ENCODE measurements at regions not wholly inside any gene's neighbourhood (a gene's known extent, or its start where the extent isn't known, plus 50 kb on each side); places are given as distances from the start of the nearest gene placed in this dataset.

GRCh38 chr11:116613206-116613875 lies 159.4 kb downstream of the BUD13 start:
- Histone ChIP-seq H3K9me3 (ENCODE audit: control insufficient read depth, low read depth, low read length) (no peaks in the 10 kb centered on the region), H3K4me3 (ENCODE audit: low read length) (no peak overlapping the region), H3K36me3 (ENCODE audit: control insufficient read depth, insufficient read depth, low read length) (no peaks in the 10 kb centered on the region), H3K27ac (ENCODE audit: low read length) (no peak overlapping the region), H3K4me1 (ENCODE audit: control insufficient read depth, insufficient read depth, low read length) (no peaks in the 10 kb centered on the region), H3K27me3 (ENCODE audit: control insufficient read depth, insufficient read depth, low read length) (peaks cover 18% of the 10 kb centered on the region)
- 100% methylated on average over 1 of the region's 27 CpGs for WGBS (ENCODE audit: insufficient coverage, low lambda C conversion rate)
- DNase-seq = no peak

GRCh38 chr11:116611998-116612620 lies 160.7 kb downstream of the BUD13 start:
- no CpG with 5 or more reads among the region's 4 CpGs for WGBS (ENCODE audit: insufficient coverage, low lambda C conversion rate)
- no peaks in the 10 kb centered on the region for H3K9me3 ChIP-seq (ENCODE audit: control insufficient read depth, low read depth, low read length)
- H3K27ac ChIP-seq (ENCODE audit: low read length) = no peak overlapping the region
- no peaks in the 10 kb centered on the region for H3K4me1 ChIP-seq (ENCODE audit: control insufficient read depth, insufficient read depth, low read length)
- no peak for DNase-seq
- peaks cover 18% of the 10 kb centered on the region for H3K27me3 ChIP-seq (ENCODE audit: control insufficient read depth, insufficient read depth, low read length)
- no peaks in the 10 kb centered on the region for H3K36me3 ChIP-seq (ENCODE audit: control insufficient read depth, insufficient read depth, low read length)
- H3K4me3 ChIP-seq (ENCODE audit: low read length) = no peak overlapping the region

GRCh38 chr11:116610190-116610589 lies 162.6 kb downstream of the BUD13 start:
- no peak for DNase-seq
- WGBS (ENCODE audit: insufficient coverage, low lambda C conversion rate) = no CpG with 5 or more reads among the region's 7 CpGs

GRCh38 chr11:116607027-116607426 lies 165.8 kb downstream of the BUD13 start:
- Histone ChIP-seq H3K27ac (ENCODE audit: low read length) (no peak overlapping the region), H3K9me3 (ENCODE audit: control insufficient read depth, low read depth, low read length) (no peaks in the 10 kb centered on the region), H3K36me3 (ENCODE audit: control insufficient read depth, insufficient read depth, low read length) (no peaks in the 10 kb centered on the region), H3K27me3 (ENCODE audit: control insufficient read depth, insufficient read depth, low read length) (peaks cover 6% of the 10 kb centered on the region), H3K4me3 (ENCODE audit: low read length) (no peak overlapping the region), H3K4me1 (ENCODE audit: control insufficient read depth, insufficient read depth, low read length) (no peaks in the 10 kb centered on the region)
- DNase-seq = no peak

More at GRCh38 chr11:116610190-116610589, 162.6 kb downstream of the BUD13 start:
- Histone ChIP-seq H3K4me3 (ENCODE audit: low read length) (no peak overlapping the region), H3K27ac (ENCODE audit: low read length) (no peak overlapping the region), H3K9me3 (ENCODE audit: control insufficient read depth, low read depth, low read length) (no peaks in the 10 kb centered on the region), H3K27me3 (ENCODE audit: control insufficient read depth, insufficient read depth, low read length) (peaks cover 18% of the 10 kb centered on the region), H3K4me1 (ENCODE audit: control insufficient read depth, insufficient read depth, low read length) (no peaks in the 10 kb centered on the region), H3K36me3 (ENCODE audit: control insufficient read depth, insufficient read depth, low read length) (no peaks in the 10 kb centered on the region)

DNA sequence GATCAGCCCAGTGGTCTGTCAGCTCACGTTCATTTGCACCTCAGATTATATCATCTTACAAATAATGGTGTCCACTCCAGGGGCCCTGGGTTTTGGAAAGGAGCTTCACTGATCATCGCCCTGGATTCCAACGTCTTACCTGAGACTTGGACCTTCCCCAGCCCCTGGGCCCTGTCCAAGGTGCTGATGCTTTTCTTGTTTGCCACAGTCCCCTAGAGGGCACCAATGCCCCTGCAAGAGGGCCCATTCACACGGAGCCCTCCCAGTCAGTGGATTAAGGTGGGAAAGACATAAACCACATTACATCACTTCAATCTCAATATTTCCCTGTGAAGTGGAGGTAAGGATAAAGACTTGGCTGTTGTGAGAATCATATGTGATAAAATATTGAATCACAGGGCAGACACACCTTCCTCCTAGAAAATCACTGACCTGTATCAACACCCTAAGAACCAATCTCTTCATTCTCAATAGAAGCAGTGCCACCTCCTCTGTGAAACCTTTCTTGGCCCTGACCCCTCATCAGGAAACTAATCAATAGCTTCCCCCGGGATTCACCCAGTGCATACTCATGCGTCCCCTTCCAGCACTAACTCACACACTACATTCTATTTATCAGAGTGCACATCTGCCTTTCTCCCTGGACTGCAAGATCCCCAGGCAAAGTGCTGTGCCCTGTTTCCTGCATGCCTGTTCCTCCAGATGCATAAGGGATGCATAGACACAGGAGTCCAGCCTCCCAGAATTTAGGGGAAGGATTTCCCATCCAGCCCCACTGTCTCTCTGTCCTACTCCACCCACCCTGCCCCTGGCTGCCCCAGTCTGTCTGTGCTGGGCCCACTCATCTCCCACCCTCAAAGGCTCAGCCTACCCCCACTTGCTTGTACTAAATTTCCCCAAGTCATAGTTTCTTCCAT lies 167.0 kb downstream of the BUD13 start:
- no CpG with 5 or more reads among the region's 6 CpGs for WGBS (ENCODE audit: insufficient coverage, low lambda C conversion rate)
- H3K27me3 ChIP-seq (ENCODE audit: control insufficient read depth, insufficient read depth, low read length) = peaks cover 2% of the 10 kb centered on the region
- H3K4me3 ChIP-seq (ENCODE audit: low read length) = no peak overlapping the region
- DNase-seq = peak; percentile 40 to 46
- H3K27ac ChIP-seq (ENCODE audit: low read length) = no peak overlapping the region
- H3K4me1 ChIP-seq (ENCODE audit: control insufficient read depth, insufficient read depth, low read length) = no peaks in the 10 kb centered on the region
- H3K36me3 ChIP-seq (ENCODE audit: control insufficient read depth, insufficient read depth, low read length) = no peaks in the 10 kb centered on the region
- no peaks in the 10 kb centered on the region for H3K9me3 ChIP-seq (ENCODE audit: control insufficient read depth, low read depth, low read length)

- Histone ChIP-seq H3K9me3 (ENCODE audit: control insufficient read depth, low read depth, low read length) (no peaks in the 10 kb centered on the region), H3K4me3 (ENCODE audit: low read length) (no peak overlapping the region), H3K27ac (ENCODE audit: low read length) (no peak overlapping the region), H3K27me3 (ENCODE audit: control insufficient read depth, insufficient read depth, low read length) (no peaks in the 10 kb centered on the region), H3K4me1 (ENCODE audit: control insufficient read depth, insufficient read depth, low read length) (no peaks in the 10 kb centered on the region), H3K36me3 (ENCODE audit: control insufficient read depth, insufficient read depth, low read length) (no peaks in the 10 kb centered on the region)
- WGBS (ENCODE audit: insufficient coverage, low lambda C conversion rate) = no CpG with 5 or more reads among the region's 15 CpGs
- no peak for DNase-seq
These were observed 169.0 kb downstream of the BUD13 start for GRCh38 chr11:116603728-116604323.

GRCh38 chr11:116602637-116602942 lies 170.2 kb downstream of the BUD13 start:
- no peaks in the 10 kb centered on the region for H3K9me3 ChIP-seq (ENCODE audit: control insufficient read depth, low read depth, low read length)
- no peaks in the 10 kb centered on the region for H3K36me3 ChIP-seq (ENCODE audit: control insufficient read depth, insufficient read depth, low read length)
- 80% methylated on average over 1 of the region's 3 CpGs for WGBS (ENCODE audit: insufficient coverage, low lambda C conversion rate)
- H3K4me1 ChIP-seq (ENCODE audit: control insufficient read depth, insufficient read depth, low read length) = no peaks in the 10 kb centered on the region
- H3K27me3 ChIP-seq (ENCODE audit: control insufficient read depth, insufficient read depth, low read length) = peaks cover 3% of the 10 kb centered on the region
- H3K27ac ChIP-seq (ENCODE audit: low read length) = no peak overlapping the region
- no peak overlapping the region for H3K4me3 ChIP-seq (ENCODE audit: low read length)
- DNase-seq = no peak

DNA sequence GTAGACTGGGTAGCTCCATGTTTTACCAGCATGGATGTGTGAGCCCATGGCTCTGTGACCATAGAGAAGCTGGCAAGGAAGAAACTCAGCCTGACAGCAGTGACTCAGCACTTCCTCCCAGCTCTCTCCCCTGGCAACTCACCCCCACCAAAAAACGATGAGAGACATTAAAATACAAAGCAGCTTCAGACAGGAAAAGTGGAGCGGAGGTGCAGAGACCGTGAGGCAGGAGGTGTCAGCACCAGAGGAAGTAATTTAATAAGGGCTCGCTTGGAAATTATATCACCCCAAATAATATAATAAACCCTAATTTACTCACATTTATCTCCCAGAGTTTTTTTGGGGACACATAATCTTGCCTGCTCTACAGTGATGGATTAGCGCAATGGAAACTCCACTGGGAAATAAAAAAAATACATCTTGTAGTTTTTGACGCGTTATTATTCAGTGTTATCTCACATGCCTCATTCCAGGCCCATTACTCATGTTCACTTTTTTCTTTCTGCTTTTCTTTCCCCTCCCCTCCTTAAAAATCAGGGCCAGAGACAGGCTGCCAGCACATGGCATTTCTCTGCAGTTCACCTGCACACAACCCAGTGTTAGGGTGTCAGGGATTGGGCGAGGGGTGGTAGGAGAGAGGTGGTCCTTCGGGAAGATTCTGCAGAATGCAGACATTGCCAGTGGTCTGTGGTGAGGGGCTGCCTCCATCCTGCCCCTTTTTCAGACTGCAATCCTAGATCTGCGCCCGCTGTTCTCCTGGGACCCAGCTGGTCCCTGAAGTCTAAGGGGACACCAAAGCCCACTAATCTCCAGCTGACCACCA lies 170.8 kb downstream of the BUD13 start:
- Histone ChIP-seq H3K27ac (ENCODE audit: low read length) (no peak overlapping the region), H3K4me1 (ENCODE audit: control insufficient read depth, insufficient read depth, low read length) (no peaks in the 10 kb centered on the region), H3K36me3 (ENCODE audit: control insufficient read depth, insufficient read depth, low read length) (no peaks in the 10 kb centered on the region), H3K9me3 (ENCODE audit: control insufficient read depth, low read depth, low read length) (no peaks in the 10 kb centered on the region), H3K4me3 (ENCODE audit: low read length) (no peak overlapping the region), H3K27me3 (ENCODE audit: control insufficient read depth, insufficient read depth, low read length) (peaks cover 7% of the 10 kb centered on the region)
- no peak for DNase-seq
- WGBS (ENCODE audit: insufficient coverage, low lambda C conversion rate) = 68% methylated on average over 3 of the region's 11 CpGs

DNA sequence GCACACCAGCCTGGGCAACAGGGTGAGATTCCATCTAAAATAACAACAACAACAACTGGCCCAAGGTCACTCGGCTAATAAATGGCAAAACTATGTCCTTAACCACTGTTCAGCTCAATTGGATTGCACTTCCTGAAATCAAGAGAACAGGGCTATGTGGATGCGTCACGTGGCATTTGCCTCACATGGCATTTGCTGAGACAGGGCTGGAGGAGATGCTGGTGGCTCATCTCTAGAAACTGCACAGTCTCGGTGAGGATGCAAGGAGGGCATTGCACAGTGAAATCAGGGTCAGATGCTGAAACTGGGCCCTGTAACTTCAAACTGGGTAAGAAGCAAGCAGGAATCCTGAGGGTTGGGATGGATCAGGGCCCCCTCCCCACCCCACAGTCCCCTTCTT lies 171.9 kb downstream of the BUD13 start:
- Histone ChIP-seq H3K27ac (ENCODE audit: low read length) (no peak overlapping the region), H3K4me3 (ENCODE audit: low read length) (no peak overlapping the region), H3K36me3 (ENCODE audit: control insufficient read depth, insufficient read depth, low read length) (no peaks in the 10 kb centered on the region), H3K9me3 (ENCODE audit: control insufficient read depth, low read depth, low read length) (no peaks in the 10 kb centered on the region), H3K4me1 (ENCODE audit: control insufficient read depth, insufficient read depth, low read length) (no peaks in the 10 kb centered on the region), H3K27me3 (ENCODE audit: control insufficient read depth, insufficient read depth, low read length) (peaks cover 17% of the 10 kb centered on the region)
- DNase-seq = no peak
- no CpG with 5 or more reads among the region's 4 CpGs for WGBS (ENCODE audit: insufficient coverage, low lambda C conversion rate)

- Histone ChIP-seq H3K27ac (ENCODE audit: low read length) (no peak overlapping the region), H3K9me3 (ENCODE audit: control insufficient read depth, low read depth, low read length) (no peaks in the 10 kb centered on the region), H3K4me3 (ENCODE audit: low read length) (no peak overlapping the region), H3K27me3 (ENCODE audit: control insufficient read depth, insufficient read depth, low read length) (peaks cover 20% of the 10 kb centered on the region), H3K4me1 (ENCODE audit: control insufficient read depth, insufficient read depth, low read length) (no peaks in the 10 kb centered on the region), H3K36me3 (ENCODE audit: control insufficient read depth, insufficient read depth, low read length) (no peaks in the 10 kb centered on the region)
- WGBS (ENCODE audit: insufficient coverage, low lambda C conversion rate) = 80% methylated on average over 1 of the region's 3 CpGs
- no peak for DNase-seq
These were observed 174.2 kb downstream of the BUD13 start for GRCh38 chr11:116598556-116598955.

All from large intestine (tissue), 3 donors.